Esophagus muscularis mucosa (tissue), 3 donors: ENCODE measurements at regions not wholly inside any gene's neighbourhood (a gene's known extent, or its start where the extent isn't known, plus 50 kb on each side); places are given as distances from the start of the nearest gene placed in this dataset.

Source experiments
- POLR2A ChIP-seq: fragments of 450-650 bp; IDR thresholded peaks from one replicate; pipeline ENCODE4 v1.6.1; 2017; ENCODE audit warnings: antibody characterized with exemption, moderate library complexity, mild to moderate bottlenecking, low read depth
- POLR2AphosphoS5 ChIP-seq, 2 donors: sonication (generic); formaldehyde crosslinking; IDR thresholded peaks; one replicate each; pipeline ENCODE4 v1.6.1; 2017; ENCODE audit warnings: antibody characterized with exemption in 2 of 2
- TF ChIP-seq, protein P1 (sequence below), 3 experiments: fragments of 200-600 bp in 2 of 3; fragments of 450-650 bp in 1 of 3; sonication (generic) in 2 of 3; IDR thresholded peaks; one replicate each; pipeline ENCODE4 v1.5.1; 2017 to 2019; ENCODE audit warnings: antibody characterized with exemption in 3 of 3, mild to moderate bottlenecking in 2 of 3, moderate library complexity in 1 of 3

DNA sequence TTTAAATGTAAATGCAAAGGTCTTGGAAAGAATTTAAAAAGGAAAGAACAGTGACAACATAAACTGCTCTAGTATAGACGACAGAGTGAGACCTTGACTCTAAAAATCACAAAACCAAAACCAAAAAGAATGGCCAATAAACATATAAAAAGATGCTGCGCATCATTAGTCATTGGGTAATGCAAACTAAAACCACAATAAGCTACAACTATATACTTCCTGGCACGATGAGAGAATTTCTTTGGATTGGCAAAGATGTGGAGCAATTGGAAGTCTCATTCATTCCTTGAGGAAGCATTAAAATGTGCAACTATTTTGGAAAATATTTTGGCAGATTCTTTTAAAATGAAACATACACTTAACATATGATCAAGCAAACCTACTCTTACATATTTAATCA is 98.7 kb upstream of the ZPLD1 start:
- no peak for TF ChIP-seq POLR2AphosphoS5 (IDR thresholded peaks at IDR 0.05)
- TF ChIP-seq, protein P1, sequence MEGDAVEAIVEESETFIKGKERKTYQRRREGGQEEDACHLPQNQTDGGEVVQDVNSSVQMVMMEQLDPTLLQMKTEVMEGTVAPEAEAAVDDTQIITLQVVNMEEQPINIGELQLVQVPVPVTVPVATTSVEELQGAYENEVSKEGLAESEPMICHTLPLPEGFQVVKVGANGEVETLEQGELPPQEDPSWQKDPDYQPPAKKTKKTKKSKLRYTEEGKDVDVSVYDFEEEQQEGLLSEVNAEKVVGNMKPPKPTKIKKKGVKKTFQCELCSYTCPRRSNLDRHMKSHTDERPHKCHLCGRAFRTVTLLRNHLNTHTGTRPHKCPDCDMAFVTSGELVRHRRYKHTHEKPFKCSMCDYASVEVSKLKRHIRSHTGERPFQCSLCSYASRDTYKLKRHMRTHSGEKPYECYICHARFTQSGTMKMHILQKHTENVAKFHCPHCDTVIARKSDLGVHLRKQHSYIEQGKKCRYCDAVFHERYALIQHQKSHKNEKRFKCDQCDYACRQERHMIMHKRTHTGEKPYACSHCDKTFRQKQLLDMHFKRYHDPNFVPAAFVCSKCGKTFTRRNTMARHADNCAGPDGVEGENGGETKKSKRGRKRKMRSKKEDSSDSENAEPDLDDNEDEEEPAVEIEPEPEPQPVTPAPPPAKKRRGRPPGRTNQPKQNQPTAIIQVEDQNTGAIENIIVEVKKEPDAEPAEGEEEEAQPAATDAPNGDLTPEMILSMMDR (IDR thresholded peaks at IDR 0.05), result no peak
- TF ChIP-seq POLR2A, result no peak
